GM18517 (cell line): ENCODE measurements at regions not wholly inside any gene's neighbourhood (a gene's known extent, or its start where the extent isn't known, plus 50 kb on each side); places are given as distances from the start of the nearest gene placed in this dataset.
"Not testable (repeated sequence)": the region's sequence is repeated elsewhere in the genome, so short reads cannot be mapped to it uniquely, and the experiment has no call there.

Experiments
- ATAC-seq: cut with Tn5 transposase; IDR thresholded peaks from one replicate; pipeline ENCODE4 v1.9.1; 2021; ENCODE audit warnings: mild to moderate bottlenecking, moderate library complexity; ENCODE audit not compliant: unreplicated experiment

- no peak for ATAC-seq
Measured at GRCh38 chr3:56957522-56957921, 102.9 kb upstream of the SPATA12 start.

- no peak for ATAC-seq
Measured at GRCh38 chr3:56956906-56957305, 103.6 kb upstream of the SPATA12 start.

GRCh38 chr3:56955492-56956111 is 104.9 kb upstream of the SPATA12 start:
- no peak for ATAC-seq

- ATAC-seq = no peak
Measured at GRCh38 chr3:56954125-56954524, 106.3 kb upstream of the SPATA12 start.

GRCh38 chr3:56952846-56953245 is 107.6 kb upstream of the SPATA12 start:
- ATAC-seq = no peak

GRCh38 chr3:56952061-56952460 is 108.4 kb upstream of the SPATA12 start:
- no peak for ATAC-seq

- no peak for ATAC-seq
Measured at GRCh38 chr3:56951366-56951765, 109.1 kb upstream of the SPATA12 start.

GRCh38 chr3:56945378-56945777 is 115.1 kb upstream of the SPATA12 start:
- not testable (repeated sequence) for ATAC-seq

- no peak for ATAC-seq
Measured at GRCh38 chr3:56942523-56942922, 117.9 kb upstream of the SPATA12 start.

GRCh38 chr3:56940976-56941375 is 119.5 kb upstream of the SPATA12 start:
- ATAC-seq = no peak

- ATAC-seq = no peak
Measured at GRCh38 chr3:56940321-56940720, 120.1 kb upstream of the SPATA12 start.

GRCh38 chr3:56939834-56940233 is 120.6 kb upstream of the SPATA12 start:
- no peak for ATAC-seq

- no peak for ATAC-seq
Measured at GRCh38 chr3:56938530-56938929, 121.9 kb upstream of the SPATA12 start.

- no peak for ATAC-seq
Measured at GRCh38 chr3:56937580-56937979, 122.9 kb upstream of the SPATA12 start.

GRCh38 chr3:56935811-56936210 is 124.7 kb upstream of the SPATA12 start:
- ATAC-seq = no peak

- ATAC-seq = not testable (repeated sequence)
Measured at GRCh38 chr3:56934481-56934880, 126.0 kb upstream of the SPATA12 start.

- ATAC-seq = no peak
Measured at GRCh38 chr3:56933803-56934202, 126.7 kb upstream of the SPATA12 start.

GRCh38 chr3:56932866-56933265 is 127.6 kb upstream of the SPATA12 start:
- no peak for ATAC-seq

- ATAC-seq = no peak
Measured at GRCh38 chr3:56931836-56932235, 128.6 kb upstream of the SPATA12 start.

- ATAC-seq = no peak
Measured at GRCh38 chr3:56930706-56931105, 129.0 kb upstream of the ARHGEF3 start.

- ATAC-seq = no peak
Measured at GRCh38 chr3:56929809-56930615, 128.3 kb upstream of the ARHGEF3 start.

GRCh38 chr3:56928379-56929068 is 126.8 kb upstream of the ARHGEF3 start:
- ATAC-seq = no peak
